SKM-1 (cell line): ENCODE measurements at regions not wholly inside any gene's neighbourhood (a gene's known extent, or its start where the extent isn't known, plus 50 kb on each side); places are given as distances from the start of the nearest gene placed in this dataset.

Source experiments
- DNase-seq: peaks from one replicate; lab custom pipeline; 2025; ENCODE audit not compliant: unreplicated experiment; lab: John Stamatoyannopoulos, UW

DNA sequence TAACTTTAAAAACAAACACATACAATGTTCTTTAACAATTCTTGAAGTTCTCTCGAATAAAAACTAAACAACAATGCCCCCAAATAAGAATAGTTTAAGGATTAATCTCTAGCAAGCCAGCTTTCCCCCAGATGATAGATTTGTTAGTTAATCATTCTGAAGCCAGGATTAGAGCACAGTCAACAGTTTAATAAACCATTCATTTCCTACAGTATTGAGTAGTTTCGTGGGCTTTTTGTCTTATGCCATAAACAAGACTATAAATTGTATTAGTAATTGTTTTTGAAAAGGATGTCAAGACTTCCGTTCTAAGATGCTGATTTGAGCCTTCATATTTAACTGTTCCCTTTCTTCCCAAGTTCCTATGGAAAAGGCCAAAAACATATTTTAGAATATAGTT lies 136.6 kb downstream of the PIK3R1 start:
- no peak for DNase-seq

- no peak for DNase-seq
These were observed 138.0 kb downstream of the PIK3R1 start for GRCh38 chr5:68353605-68354004.

DNA sequence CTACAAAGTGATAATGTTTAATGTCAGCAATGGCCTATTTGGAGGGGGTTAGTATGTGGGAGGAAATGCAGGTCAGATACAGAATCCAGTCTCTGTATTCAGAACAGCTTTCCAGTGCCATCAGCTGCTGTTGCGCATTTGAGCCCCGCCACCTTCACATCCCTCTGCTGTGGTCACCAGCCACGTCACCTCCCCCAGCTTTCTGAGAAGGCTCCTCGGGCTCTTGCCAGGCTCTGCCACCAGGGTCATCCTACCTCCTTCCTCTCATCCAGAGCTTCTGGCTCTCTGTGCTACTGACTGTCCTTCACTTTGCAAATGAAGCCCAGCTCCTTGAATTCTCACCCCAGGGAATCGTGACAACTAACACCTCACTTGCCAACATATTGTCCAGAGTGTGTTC lies 138.8 kb downstream of the PIK3R1 start:
- no peak for DNase-seq

- DNase-seq: no peak
These were observed 140.7 kb downstream of the PIK3R1 start for GRCh38 chr5:68356216-68356615.

GRCh38 chr5:68356623-68357022 lies 141.1 kb downstream of the PIK3R1 start:
- no peak for DNase-seq

DNA sequence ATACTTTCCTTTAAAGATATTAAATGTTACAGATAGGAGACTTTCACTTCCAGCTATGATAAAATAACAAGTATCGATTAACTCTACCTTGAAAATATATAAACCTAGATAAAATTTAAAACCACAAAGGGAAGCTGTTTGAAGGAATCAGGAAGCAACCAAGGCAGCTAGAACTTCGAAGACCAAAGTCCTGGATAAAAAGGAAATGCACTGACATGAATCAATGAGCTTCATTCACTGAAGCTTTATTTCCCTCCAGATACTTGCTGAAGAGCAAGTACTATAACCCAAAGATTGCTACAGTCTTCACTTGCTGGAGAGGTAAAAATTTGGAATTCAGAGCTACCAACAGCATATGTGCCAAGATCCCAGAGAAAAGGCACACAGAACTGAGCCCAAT lies 144.1 kb downstream of the PIK3R1 start:
- DNase-seq: no peak

DNA sequence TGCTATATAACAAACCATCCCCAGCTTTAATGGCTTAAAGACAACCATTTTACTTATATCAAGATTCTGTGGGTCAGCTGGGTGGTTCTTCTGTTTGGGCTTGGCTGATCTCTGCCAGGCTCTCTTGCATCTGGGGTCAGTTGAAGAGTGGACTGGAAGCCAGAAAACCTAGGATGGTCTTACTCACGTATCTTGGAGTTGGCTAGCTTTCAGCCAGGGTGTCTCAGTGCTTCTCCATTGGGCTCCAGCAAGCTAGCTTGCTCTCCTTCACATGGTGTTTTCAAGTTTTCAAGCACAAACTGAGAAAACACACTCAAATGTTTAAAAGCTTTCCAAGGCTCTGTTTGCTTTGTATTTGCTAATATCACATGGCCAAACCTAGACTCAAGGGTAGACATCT lies 146.8 kb downstream of the PIK3R1 start:
- DNase-seq: no peak

DNA sequence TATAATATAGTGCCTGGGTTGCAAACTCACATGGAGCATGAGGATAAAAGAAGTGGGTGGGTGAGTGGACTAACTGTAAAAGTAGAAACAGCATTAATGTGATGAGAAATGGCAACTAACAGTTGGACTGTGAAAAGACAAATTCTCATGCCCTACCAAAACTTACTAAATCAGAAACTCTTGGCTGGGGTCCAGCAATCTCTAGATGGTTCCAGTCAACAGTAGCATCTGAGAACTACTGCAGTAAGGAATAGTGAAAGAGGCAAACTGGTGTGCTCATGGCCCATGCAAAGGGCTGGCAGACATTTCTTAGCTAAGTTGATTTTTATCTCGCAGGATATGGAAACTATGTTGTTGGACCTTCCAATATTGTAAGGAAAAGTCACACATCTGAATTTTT lies 150.3 kb downstream of the PIK3R1 start:
- DNase-seq: no peak

DNA sequence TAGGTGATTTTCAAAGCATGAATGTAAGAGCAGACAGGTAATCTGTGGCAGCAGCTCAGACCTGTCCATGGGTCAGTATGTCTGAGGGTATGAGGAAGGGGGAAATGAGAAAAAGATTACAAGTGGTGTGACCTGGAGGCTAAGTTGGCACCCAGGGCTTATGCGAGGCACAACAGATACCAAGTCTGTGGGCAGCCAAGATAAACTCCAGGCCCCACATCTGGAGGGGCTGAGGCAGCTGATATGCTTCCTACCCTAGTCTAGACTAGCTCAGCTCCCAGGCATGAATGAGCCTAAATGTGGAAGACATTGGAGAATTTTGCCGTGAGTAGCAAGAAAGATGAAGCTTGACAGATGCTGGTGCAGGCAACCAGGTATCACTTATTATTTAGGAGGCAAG lies 151.7 kb downstream of the PIK3R1 start:
- no peak for DNase-seq

- DNase-seq: no peak
These were observed 152.2 kb downstream of the PIK3R1 start for GRCh38 chr5:68367717-68368116.

- DNase-seq: no peak
These were observed 152.9 kb downstream of the PIK3R1 start for GRCh38 chr5:68368311-68369022.

DNA sequence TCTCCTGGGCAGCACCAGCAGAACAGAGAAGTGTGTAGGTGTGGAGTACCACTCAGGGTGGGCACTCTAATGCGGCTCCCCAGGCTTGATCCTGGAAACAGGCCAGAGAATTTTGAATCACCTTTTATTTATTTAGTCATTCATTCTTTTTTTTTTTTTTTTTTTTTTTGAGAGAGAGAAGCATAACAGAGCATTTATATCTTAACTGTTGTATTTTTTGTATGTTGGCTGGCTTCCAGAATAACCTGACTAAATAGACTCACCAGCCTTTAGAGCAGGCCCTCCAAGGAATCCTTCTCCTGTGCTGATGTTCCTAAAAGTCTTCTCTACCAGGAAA lies 153.4 kb downstream of the PIK3R1 start:
- no peak for DNase-seq

GRCh38 chr5:68369457-68370125 lies 154.0 kb downstream of the PIK3R1 start:
- DNase-seq: no peak

DNA sequence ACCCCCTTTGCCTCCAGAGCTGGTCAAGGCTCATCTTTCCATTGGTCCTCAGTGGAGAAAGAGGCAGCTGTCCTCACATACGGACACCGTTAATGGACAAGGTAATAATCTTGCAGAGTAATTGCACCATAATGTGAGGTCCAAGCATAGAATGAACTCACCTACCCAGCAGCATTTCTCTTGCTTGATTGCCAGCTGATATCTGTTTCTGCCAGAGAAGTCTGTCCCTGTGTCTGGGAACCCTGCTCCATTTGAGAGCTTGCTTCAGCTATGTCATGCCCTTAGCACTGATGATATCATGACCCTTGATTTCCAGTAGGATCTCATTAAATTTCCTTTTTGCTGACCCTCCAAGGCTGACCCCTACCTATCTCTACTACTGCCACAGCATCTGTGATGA lies 154.6 kb downstream of the PIK3R1 start:
- no peak for DNase-seq

DNA sequence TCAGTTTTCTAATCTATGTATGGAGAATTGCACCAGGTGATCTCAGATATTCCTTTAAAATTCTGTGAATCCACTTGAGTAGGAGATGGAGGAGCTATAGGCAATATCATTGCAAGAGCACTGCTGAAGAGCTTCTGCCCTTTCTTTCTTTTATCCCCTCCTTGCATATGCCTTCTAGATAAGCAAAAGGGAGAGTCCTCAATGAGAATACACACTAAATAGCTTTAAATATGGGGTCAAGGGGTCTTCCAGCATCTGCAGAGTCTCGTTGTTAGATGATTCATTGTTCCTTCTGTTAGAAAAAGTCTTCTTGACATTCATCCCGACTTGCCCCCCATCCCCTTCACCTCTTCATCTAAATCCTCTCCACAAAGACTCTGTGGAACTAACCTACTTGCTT lies 156.1 kb downstream of the PIK3R1 start:
- no peak for DNase-seq

DNA sequence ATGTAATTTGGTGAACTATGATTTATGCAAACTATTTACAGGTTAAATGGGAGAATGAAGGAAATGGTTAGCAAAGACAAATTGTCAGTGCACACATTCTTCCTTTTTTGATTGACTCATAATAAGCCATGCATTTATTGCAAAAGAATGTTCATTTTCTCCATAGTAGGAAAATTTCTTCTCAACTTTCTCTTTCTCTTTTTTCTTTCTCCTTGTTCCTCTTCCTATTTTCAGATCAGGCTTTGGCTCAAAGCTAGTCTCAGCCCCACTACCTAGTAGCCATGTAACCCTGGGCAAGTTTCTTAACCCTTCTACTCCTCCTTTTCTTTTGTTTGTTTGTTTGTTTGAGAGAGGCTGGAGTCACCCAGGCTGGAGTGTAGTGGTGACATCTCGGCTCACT lies 156.6 kb downstream of the PIK3R1 start:
- no peak for DNase-seq

- DNase-seq: no peak
These were observed 157.5 kb downstream of the PIK3R1 start for GRCh38 chr5:68373050-68373449.

DNA sequence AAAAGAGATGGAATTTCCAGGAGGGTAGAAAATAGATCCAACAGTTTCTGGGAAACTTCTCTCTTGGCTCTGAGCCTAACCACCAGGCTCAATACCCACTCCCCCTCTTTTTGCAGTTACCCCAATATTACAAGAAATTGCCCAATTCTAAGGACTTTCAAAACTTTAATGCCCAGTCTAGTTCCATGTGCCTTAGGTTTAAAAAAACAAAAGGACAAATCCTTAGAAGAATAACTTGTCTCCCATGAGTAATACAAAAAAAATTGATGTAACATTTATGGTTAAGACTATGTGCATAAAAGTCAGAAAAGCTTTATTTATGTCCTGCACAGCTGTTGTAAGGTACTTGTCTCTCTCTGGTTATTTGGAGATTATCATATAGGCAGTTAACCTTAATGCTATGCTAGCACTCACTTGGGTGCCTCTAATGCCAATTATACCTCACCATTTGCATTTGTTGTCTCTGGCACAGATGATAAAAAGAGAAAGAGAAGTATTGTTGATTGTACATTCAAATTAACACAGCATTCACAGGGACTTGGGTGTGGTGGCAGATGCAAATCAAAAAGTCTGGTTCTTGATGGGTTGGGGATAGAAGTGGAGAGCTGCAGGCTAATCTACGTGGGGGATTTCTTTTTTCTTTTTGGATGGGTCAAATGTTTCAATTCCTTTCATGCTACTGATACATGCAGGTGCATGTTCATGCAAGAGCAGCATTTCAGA lies 159.4 kb downstream of the PIK3R1 start:
- DNase-seq: no peak

DNA sequence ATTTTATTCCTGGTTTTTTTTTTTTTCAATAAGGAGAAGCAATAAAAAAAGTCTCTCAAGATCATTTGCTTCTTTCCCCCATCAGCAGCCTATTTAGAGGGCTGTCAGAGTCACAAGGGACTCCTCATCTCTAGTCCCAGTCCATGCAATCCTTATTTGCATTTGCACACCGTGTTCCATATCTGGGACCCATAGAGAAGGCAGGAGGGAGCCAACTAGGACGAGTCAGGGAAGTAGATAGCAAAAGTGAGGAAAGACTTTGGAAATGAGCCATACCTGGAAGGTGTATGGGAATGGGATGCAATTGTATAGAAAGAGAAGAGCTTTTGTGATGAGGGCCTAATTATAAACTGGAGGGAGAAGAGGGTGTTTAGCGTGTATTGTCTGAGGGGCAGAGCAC lies 160.0 kb downstream of the PIK3R1 start:
- no peak for DNase-seq

GRCh38 chr5:68376935-68377334 lies 161.4 kb downstream of the PIK3R1 start:
- DNase-seq: no peak

GRCh38 chr5:68377733-68378132 lies 162.2 kb downstream of the PIK3R1 start:
- DNase-seq: no peak

GRCh38 chr5:68378204-68378820 lies 162.8 kb downstream of the PIK3R1 start:
- DNase-seq: no peak
